CD8-positive, alpha-beta memory T cell (primary cell): ENCODE measurements at regions not wholly inside any gene's neighbourhood (a gene's known extent, or its start where the extent isn't known, plus 50 kb on each side); places are given as distances from the start of the nearest gene placed in this dataset.
A peak's percentile ranks its signal among the peaks of the same experiment; 100 is the strongest.
"Not testable (repeated sequence)": the region's sequence is repeated elsewhere in the genome, so short reads cannot be mapped to it uniquely, and the experiment has no call there.

Experiments used
- CTCF ChIA-PET: fragments of 350-600 bp; sonication (Branson Sonifier 250); formaldehyde crosslinking; loops from one replicate; lab custom pipeline; 2021; ENCODE audit warnings: antibody characterized with exemption; lab: Charles Lee
- POLR2A ChIA-PET: fragments of 350-600 bp; sonication (Branson Sonifier 250); formaldehyde crosslinking; loops from one replicate; lab custom pipeline; 2021; ENCODE audit warnings: antibody characterized with exemption; lab: Charles Lee
- DNase-seq, 5 donors: peaks; one replicate each; pipeline versions ENCODE4 v3.0.0 to v3.0.0-alpha.2; 2020 to 2022; ENCODE audit warnings: mixed read lengths in 1 of 5
- H3K27ac ChIP-seq: one replicate; pipeline ENCODE4 v1.7.0; 2013; ENCODE audit warnings: low read depth, mild to moderate bottlenecking, low read length, moderate library complexity
- H3K27me3 ChIP-seq: 2 replicates; pipeline ENCODE4 v1.7.0; 2013; ENCODE audit warnings: low read length, mild to moderate bottlenecking; ENCODE audit not compliant: insufficient read depth, poor library complexity, severe bottlenecking
- H3K36me3 ChIP-seq: 2 replicates; pipeline ENCODE4 v1.7.0; 2013; ENCODE audit warnings: mild to moderate bottlenecking, low read length, moderate library complexity; ENCODE audit not compliant: insufficient read depth
- H3K4me1 ChIP-seq: 2 replicates; pipeline ENCODE4 v1.7.0; 2013; ENCODE audit warnings: mild to moderate bottlenecking, low read length, moderate library complexity; ENCODE audit not compliant: insufficient read depth
- H3K4me3 ChIP-seq: 2 replicates; pipeline ENCODE4 v1.7.0; 2013; ENCODE audit warnings: mild to moderate bottlenecking, low read length
- H3K9me3 ChIP-seq: 2 replicates; pipeline ENCODE4 v1.7.0; 2013; ENCODE audit warnings: mild to moderate bottlenecking, low read length
- H3K27ac Mint-ChIP-seq, 8 donors: one replicate each; pipeline ENCODE4 v1.8.0; 2020 to 2021; ENCODE audit warnings: mixed read lengths in 8 of 8, mild to moderate bottlenecking in 6 of 8, inconsistent platforms in 3 of 8, moderate library complexity in 3 of 8
- H3K27me3 Mint-ChIP-seq, 2 donors: one replicate each; pipeline ENCODE4 v1.8.0; 2020 to 2021; ENCODE audit warnings: mixed read lengths in 2 of 2, mild to moderate bottlenecking in 1 of 2, moderate library complexity in 1 of 2
- H3K36me3 Mint-ChIP-seq, 3 donors: one replicate each; pipeline ENCODE4 v1.8.0; 2020 to 2021; ENCODE audit warnings: mixed read lengths in 3 of 3, inconsistent platforms in 1 of 3, mild to moderate bottlenecking in 1 of 3
- H3K4me1 Mint-ChIP-seq, 3 donors: one replicate each; pipeline ENCODE4 v1.8.0; 2020 to 2021; ENCODE audit warnings: mixed read lengths in 3 of 3, inconsistent platforms in 1 of 3, mild to moderate bottlenecking in 1 of 3
- H3K4me3 Mint-ChIP-seq, 7 donors: one replicate each; pipeline ENCODE4 v1.8.0; 2020 to 2021; ENCODE audit warnings: mixed read lengths in 7 of 7, mild to moderate bottlenecking in 6 of 7, moderate library complexity in 4 of 7, inconsistent platforms in 2 of 7
- H3K9me3 Mint-ChIP-seq, 5 donors: one replicate each; pipeline ENCODE4 v1.8.0; 2020 to 2022; ENCODE audit warnings: mixed read lengths in 5 of 5, mild to moderate bottlenecking in 3 of 5, moderate library complexity in 2 of 5, inconsistent platforms in 1 of 5

GRCh38 chr1:213443415-213443814 lies 392.4 kb downstream of the RPS6KC1 start:
- Mint-ChIP-seq H3K4me1 (no peaks in the 10 kb centered on the region), H3K4me3 (no peak overlapping the region), H3K27me3 (peaks cover 3 to 13% of the 10 kb centered on the region in 2 donors), H3K36me3 (no peaks in the 10 kb centered on the region), H3K9me3 (peaks cover 0 to 7% (median 2%) of the 10 kb centered on the region in 5 donors), H3K27ac (no peak overlapping the region)
- H3K36me3 ChIP-seq, result no peaks in the 10 kb centered on the region
- no peak overlapping the region for H3K27ac ChIP-seq
- H3K4me1 ChIP-seq, result no peaks in the 10 kb centered on the region
- POLR2A ChIA-PET, result no interaction called here
- CTCF ChIA-PET, result no interaction called here
- no peak for DNase-seq
- H3K27me3 ChIP-seq, result no peaks in the 10 kb centered on the region
- H3K9me3 ChIP-seq, result no peaks in the 10 kb centered on the region
- no peak overlapping the region for H3K4me3 ChIP-seq

- ChIA-PET POLR2A (no interaction called here), CTCF (no interaction called here)
- H3K36me3 ChIP-seq, result no peaks in the 10 kb centered on the region
- Mint-ChIP-seq H3K9me3 (peaks cover 0 to 4% (median 2%) of the 10 kb centered on the region in 5 donors), H3K27me3 (peaks cover 3 to 10% of the 10 kb centered on the region in 2 donors), H3K36me3 (no peaks in the 10 kb centered on the region), H3K4me3 (no peak overlapping the region), H3K4me1 (no peaks in the 10 kb centered on the region), H3K27ac (no peak overlapping the region)
- DNase-seq, result no peak
- no peaks in the 10 kb centered on the region for H3K27me3 ChIP-seq
- no peaks in the 10 kb centered on the region for H3K9me3 ChIP-seq
- no peaks in the 10 kb centered on the region for H3K4me1 ChIP-seq
- no peak overlapping the region for H3K27ac ChIP-seq
- H3K4me3 ChIP-seq, result no peak overlapping the region
These were observed 393.2 kb downstream of the RPS6KC1 start for GRCh38 chr1:213444224-213444623.

- no peaks in the 10 kb centered on the region for H3K27me3 ChIP-seq
- no peak overlapping the region for H3K4me3 Mint-ChIP-seq
- POLR2A ChIA-PET, result no interaction called here
- H3K9me3 ChIP-seq, result no peaks in the 10 kb centered on the region
- H3K27me3 Mint-ChIP-seq, result peaks cover 3 to 6% of the 10 kb centered on the region in 2 donors
- no peaks in the 10 kb centered on the region for H3K36me3 Mint-ChIP-seq
- no peaks in the 10 kb centered on the region for H3K4me1 Mint-ChIP-seq
- no peak overlapping the region for H3K4me3 ChIP-seq
- H3K36me3 ChIP-seq, result no peaks in the 10 kb centered on the region
- no peak for DNase-seq
- CTCF ChIA-PET, result no interaction called here
- no peak overlapping the region for H3K27ac Mint-ChIP-seq
- H3K9me3 Mint-ChIP-seq, result peaks cover 0 to 5% (median 1%) of the 10 kb centered on the region in 5 donors
- H3K4me1 ChIP-seq, result no peaks in the 10 kb centered on the region
- no peak overlapping the region for H3K27ac ChIP-seq
These were observed 395.5 kb downstream of the RPS6KC1 start for GRCh38 chr1:213446496-213446895.

- no peak for DNase-seq
- CTCF ChIA-PET, result no interaction called here
- Histone ChIP-seq H3K36me3 (no peaks in the 10 kb centered on the region), H3K27me3 (no peaks in the 10 kb centered on the region), H3K4me3 (no peak overlapping the region), H3K9me3 (no peaks in the 10 kb centered on the region), H3K27ac (no peak overlapping the region), H3K4me1 (no peaks in the 10 kb centered on the region)
- no peaks in the 10 kb centered on the region for H3K36me3 Mint-ChIP-seq
- H3K27me3 Mint-ChIP-seq, result peaks cover 3 to 4% of the 10 kb centered on the region in 2 donors
- peaks cover 0 to 5% (median under 1%) of the 10 kb centered on the region in 5 donors for H3K9me3 Mint-ChIP-seq
- POLR2A ChIA-PET, result no interaction called here
- H3K27ac Mint-ChIP-seq, result no peak overlapping the region
- no peaks in the 10 kb centered on the region for H3K4me1 Mint-ChIP-seq
- no peak overlapping the region for H3K4me3 Mint-ChIP-seq
These were observed 397.3 kb downstream of the RPS6KC1 start for GRCh38 chr1:213448360-213448759.

- Histone ChIP-seq H3K4me1 (no peaks in the 10 kb centered on the region), H3K9me3 (no peaks in the 10 kb centered on the region), H3K27ac (no peak overlapping the region), H3K36me3 (no peaks in the 10 kb centered on the region), H3K27me3 (no peaks in the 10 kb centered on the region), H3K4me3 (no peak overlapping the region)
- Mint-ChIP-seq H3K9me3 (peaks cover 0 to 5% (median 0%) of the 10 kb centered on the region in 5 donors), H3K27me3 (peaks cover 2 to 4% of the 10 kb centered on the region in 2 donors), H3K36me3 (no peaks in the 10 kb centered on the region), H3K4me3 (no peak overlapping the region), H3K4me1 (no peaks in the 10 kb centered on the region), H3K27ac (no peak overlapping the region)
- ChIA-PET CTCF (no interaction called here), POLR2A (no interaction called here)
- DNase-seq, result no peak
These were observed 397.7 kb downstream of the RPS6KC1 start for GRCh38 chr1:213448776-213449175.

GRCh38 chr1:213452501-213452900 lies 401.5 kb downstream of the RPS6KC1 start:
- Histone ChIP-seq H3K4me1 (no peaks in the 10 kb centered on the region), H3K9me3 (no peaks in the 10 kb centered on the region), H3K4me3 (no peak overlapping the region), H3K36me3 (no peaks in the 10 kb centered on the region), H3K27me3 (no peaks in the 10 kb centered on the region), H3K27ac (no peak overlapping the region)
- Mint-ChIP-seq H3K27me3 (peaks cover 0 to 3% of the 10 kb centered on the region in 2 donors), H3K9me3 (peaks cover 0 to 4% (median 0%) of the 10 kb centered on the region in 5 donors), H3K27ac (peak overlapping the region in 1 of 8 donors; percentile 12), H3K4me3 (no peak overlapping the region), H3K4me1 (no peaks in the 10 kb centered on the region), H3K36me3 (no peaks in the 10 kb centered on the region)
- no peak for DNase-seq
- ChIA-PET CTCF (no interaction called here), POLR2A (no interaction called here)

- Mint-ChIP-seq H3K27me3 (peaks cover 0 to 3% of the 10 kb centered on the region in 2 donors), H3K4me3 (no peak overlapping the region), H3K9me3 (peaks cover 0 to 12% (median 1%) of the 10 kb centered on the region in 5 donors), H3K36me3 (no peaks in the 10 kb centered on the region), H3K4me1 (no peaks in the 10 kb centered on the region), H3K27ac (no peak overlapping the region)
- no peaks in the 10 kb centered on the region for H3K4me1 ChIP-seq
- ChIA-PET CTCF (no interaction called here), POLR2A (no interaction called here)
- no peaks in the 10 kb centered on the region for H3K36me3 ChIP-seq
- no peak overlapping the region for H3K27ac ChIP-seq
- no peaks in the 10 kb centered on the region for H3K27me3 ChIP-seq
- H3K4me3 ChIP-seq, result no peak overlapping the region
- no peaks in the 10 kb centered on the region for H3K9me3 ChIP-seq
- no peak for DNase-seq
These were observed 406.1 kb downstream of the RPS6KC1 start for GRCh38 chr1:213457186-213457585.

GRCh38 chr1:213457733-213458132 lies 406.7 kb downstream of the RPS6KC1 start:
- POLR2A ChIA-PET, result no interaction called here
- Mint-ChIP-seq H3K4me1 (no peaks in the 10 kb centered on the region), H3K27ac (no peak overlapping the region), H3K27me3 (peaks cover 0 to 6% of the 10 kb centered on the region in 2 donors), H3K9me3 (peaks cover 0 to 12% (median 1%) of the 10 kb centered on the region in 5 donors), H3K4me3 (no peak overlapping the region), H3K36me3 (no peaks in the 10 kb centered on the region)
- CTCF ChIA-PET, result no interaction called here
- Histone ChIP-seq H3K36me3 (no peaks in the 10 kb centered on the region), H3K27me3 (no peaks in the 10 kb centered on the region), H3K27ac (no peak overlapping the region), H3K9me3 (no peaks in the 10 kb centered on the region), H3K4me1 (no peaks in the 10 kb centered on the region), H3K4me3 (no peak overlapping the region)
- no peak for DNase-seq

- H3K36me3 ChIP-seq, H3K27ac Mint-ChIP-seq, CTCF ChIA-PET, H3K4me1 Mint-ChIP-seq, H3K4me1 ChIP-seq, H3K27me3 Mint-ChIP-seq, POLR2A ChIA-PET, H3K27ac ChIP-seq, DNase-seq, H3K9me3 ChIP-seq, H3K36me3 Mint-ChIP-seq, H3K4me3 ChIP-seq, H3K27me3 ChIP-seq, H3K4me3 Mint-ChIP-seq: not testable (repeated sequence)
- H3K9me3 Mint-ChIP-seq, result peaks cover 0 to 12% (median 1%) of the 10 kb centered on the region in 5 donors
These were observed 411.3 kb downstream of the RPS6KC1 start for GRCh38 chr1:213462374-213462773.
